ENCODE measurements at regions not wholly inside any gene's neighbourhood (a gene's known extent, or its start where the extent isn't known, plus 50 kb on each side); places are given as distances from the start of the nearest gene placed in this dataset.

GRCh38 chr3:31232055-31233025 lies 300.4 kb upstream of the STT3B start:
- DNase-seq, result peak; percentile 97

- peak; percentile 89 to 92 for DNase-seq
Observed at GRCh38 chr3:31234145-31234544, 298.6 kb upstream of the STT3B start.

GRCh38 chr3:31235062-31235700 lies 297.5 kb upstream of the STT3B start:
- no peak for DNase-seq

- no peak for DNase-seq
Observed at GRCh38 chr3:31237887-31238286, 294.8 kb upstream of the STT3B start.

GRCh38 chr3:31240013-31240412 lies 292.7 kb upstream of the STT3B start:
- no peak for DNase-seq

- DNase-seq, result no peak
Observed at GRCh38 chr3:31240466-31240865, 292.3 kb upstream of the STT3B start.

- DNase-seq, result no peak
Observed at GRCh38 chr3:31240874-31241273, 291.9 kb upstream of the STT3B start.

GRCh38 chr3:31241533-31241932 lies 291.2 kb upstream of the STT3B start:
- no peak for DNase-seq

- no peak for DNase-seq
Observed at GRCh38 chr3:31242026-31242960, 290.4 kb upstream of the STT3B start.

GRCh38 chr3:31244929-31245817 lies 287.6 kb upstream of the STT3B start:
- DNase-seq, result peak in 1 of 2 experiments; percentile 13

GRCh38 chr3:31246293-31247062 lies 286.2 kb upstream of the STT3B start:
- DNase-seq, result no peak

GRCh38 chr3:31247063-31247447 lies 285.7 kb upstream of the STT3B start:
- DNase-seq, result no peak

- no peak for DNase-seq
Observed at GRCh38 chr3:31247850-31248562, 284.7 kb upstream of the STT3B start.

- DNase-seq, result no peak
Observed at GRCh38 chr3:31248563-31248992, 284.1 kb upstream of the STT3B start.

GRCh38 chr3:31249545-31249944 lies 283.2 kb upstream of the STT3B start:
- no peak for DNase-seq

GRCh38 chr3:31250116-31250777 lies 282.5 kb upstream of the STT3B start:
- DNase-seq, result peak in 1 of 2 experiments; percentile 7

- no peak for DNase-seq
Observed at GRCh38 chr3:31251083-31251482, 281.6 kb upstream of the STT3B start.

- no peak for DNase-seq
Observed at GRCh38 chr3:31252216-31253185, 280.2 kb upstream of the STT3B start.

GRCh38 chr3:31253782-31254181 lies 278.9 kb upstream of the STT3B start:
- no peak for DNase-seq
